ENCODE measurements at regions not wholly inside any gene's neighbourhood (a gene's known extent, or its start where the extent isn't known, plus 50 kb on each side); places are given as distances from the start of the nearest gene placed in this dataset.

- H3K4me1 Mint-ChIP-seq (ENCODE audit: low read depth) = peaks cover 25% of the 10 kb centered on the region
- H3K27ac Mint-ChIP-seq = no peak overlapping the region
- no peaks in the 10 kb centered on the region for H3K36me3 Mint-ChIP-seq
- H3K4me3 Mint-ChIP-seq = no peak overlapping the region
- H3K9me3 Mint-ChIP-seq (ENCODE audit: low read depth) = no peaks in the 10 kb centered on the region
- H3K27me3 Mint-ChIP-seq = no peaks in the 10 kb centered on the region
Measured at GRCh38 chr21:35099310-35099709, 50.2 kb upstream of the RUNX1 start.

Measured in activated naive CD8-positive, alpha-beta T cell (primary cell).